ENCODE measurements at regions not wholly inside any gene's neighbourhood (a gene's known extent, or its start where the extent isn't known, plus 50 kb on each side); places are given as distances from the start of the nearest gene placed in this dataset.

DNA sequence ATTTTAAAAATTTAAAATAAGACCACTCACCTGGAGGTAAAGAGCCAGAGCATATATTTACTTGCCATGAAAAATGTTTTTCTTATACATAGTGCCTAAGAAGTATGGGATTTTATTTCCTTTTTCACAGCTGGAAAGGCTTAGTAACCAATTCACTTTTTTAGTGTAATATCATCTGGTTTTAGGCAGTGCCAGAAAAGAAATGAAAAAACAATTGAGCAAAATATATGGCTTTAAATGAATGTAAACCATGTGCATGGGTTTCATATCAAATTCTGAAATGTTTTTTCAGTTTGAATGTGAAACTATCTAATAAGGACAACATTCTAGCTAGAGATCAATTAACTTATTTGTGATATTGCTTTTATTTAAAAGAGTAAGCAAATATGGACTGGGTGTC, 672.4 kb upstream of the ADAMTS5 start:
- no peak overlapping the region for H3K4me3 ChIP-seq
- Mint-ChIP-seq H3K27me3 (ENCODE audit: insufficient read depth, low read depth, poor library complexity) (no peaks in the 10 kb centered on the region), H3K27ac (no peak overlapping the region), H3K36me3 (ENCODE audit: low read depth) (no peaks in the 10 kb centered on the region), H3K4me3 (no peak overlapping the region), H3K4me1 (no peaks in the 10 kb centered on the region), H3K9me3 (no peaks in the 10 kb centered on the region)
- ATAC-seq, result no peak
- no peak overlapping the region for H3K27ac ChIP-seq (ENCODE audit: low read depth)
- no peaks in the 10 kb centered on the region for H3K36me3 ChIP-seq (ENCODE audit: insufficient read depth)
- no peaks in the 10 kb centered on the region for H3K4me1 ChIP-seq (ENCODE audit: insufficient read depth)
- H2AFZ ChIP-seq, result no peak overlapping the region
- no peaks in the 10 kb centered on the region for H3F3A ChIP-seq (replicated peaks; ENCODE audit: low read depth)
- H3K9me2 ChIP-seq (ENCODE audit: insufficient read depth), result no peaks in the 10 kb centered on the region; the same call in 1 of the 2 replicates
- H4K20me1 ChIP-seq (replicated peaks; ENCODE audit: insufficient read depth), result no peaks in the 10 kb centered on the region
- TF ChIP-seq NANOG (IDR thresholded peaks at IDR 0.05; ENCODE audit: borderline replicate concordance) (no peak), ZNF331 (CRISPR knock-in tag; IDR thresholded peaks at IDR 0.05; ENCODE audit: low read depth) (no peak), CREB1 (CRISPR knock-in tag; IDR thresholded peaks at IDR 0.05; ENCODE audit: low read depth) (no peak), JUNB (IDR thresholded peaks at IDR 0.05; ENCODE audit: unreplicated experiment) (no peak), EZH2phosphoT487 (IDR thresholded peaks at IDR 0.05; ENCODE audit: unreplicated experiment) (no peak), STAT1 (IDR thresholded peaks at IDR 0.05; ENCODE audit: unreplicated experiment) (no peak)
- TF ChIP-seq, protein P1, sequence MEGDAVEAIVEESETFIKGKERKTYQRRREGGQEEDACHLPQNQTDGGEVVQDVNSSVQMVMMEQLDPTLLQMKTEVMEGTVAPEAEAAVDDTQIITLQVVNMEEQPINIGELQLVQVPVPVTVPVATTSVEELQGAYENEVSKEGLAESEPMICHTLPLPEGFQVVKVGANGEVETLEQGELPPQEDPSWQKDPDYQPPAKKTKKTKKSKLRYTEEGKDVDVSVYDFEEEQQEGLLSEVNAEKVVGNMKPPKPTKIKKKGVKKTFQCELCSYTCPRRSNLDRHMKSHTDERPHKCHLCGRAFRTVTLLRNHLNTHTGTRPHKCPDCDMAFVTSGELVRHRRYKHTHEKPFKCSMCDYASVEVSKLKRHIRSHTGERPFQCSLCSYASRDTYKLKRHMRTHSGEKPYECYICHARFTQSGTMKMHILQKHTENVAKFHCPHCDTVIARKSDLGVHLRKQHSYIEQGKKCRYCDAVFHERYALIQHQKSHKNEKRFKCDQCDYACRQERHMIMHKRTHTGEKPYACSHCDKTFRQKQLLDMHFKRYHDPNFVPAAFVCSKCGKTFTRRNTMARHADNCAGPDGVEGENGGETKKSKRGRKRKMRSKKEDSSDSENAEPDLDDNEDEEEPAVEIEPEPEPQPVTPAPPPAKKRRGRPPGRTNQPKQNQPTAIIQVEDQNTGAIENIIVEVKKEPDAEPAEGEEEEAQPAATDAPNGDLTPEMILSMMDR (conservative IDR thresholded peaks at IDR 0.05; ENCODE audit: low read depth in 2 of 2), result no peak
- TF ChIP-seq, protein P2, sequence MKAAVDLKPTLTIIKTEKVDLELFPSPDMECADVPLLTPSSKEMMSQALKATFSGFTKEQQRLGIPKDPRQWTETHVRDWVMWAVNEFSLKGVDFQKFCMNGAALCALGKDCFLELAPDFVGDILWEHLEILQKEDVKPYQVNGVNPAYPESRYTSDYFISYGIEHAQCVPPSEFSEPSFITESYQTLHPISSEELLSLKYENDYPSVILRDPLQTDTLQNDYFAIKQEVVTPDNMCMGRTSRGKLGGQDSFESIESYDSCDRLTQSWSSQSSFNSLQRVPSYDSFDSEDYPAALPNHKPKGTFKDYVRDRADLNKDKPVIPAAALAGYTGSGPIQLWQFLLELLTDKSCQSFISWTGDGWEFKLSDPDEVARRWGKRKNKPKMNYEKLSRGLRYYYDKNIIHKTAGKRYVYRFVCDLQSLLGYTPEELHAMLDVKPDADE (IDR thresholded peaks at IDR 0.05), result no peak
- TF ChIP-seq, protein P3, sequence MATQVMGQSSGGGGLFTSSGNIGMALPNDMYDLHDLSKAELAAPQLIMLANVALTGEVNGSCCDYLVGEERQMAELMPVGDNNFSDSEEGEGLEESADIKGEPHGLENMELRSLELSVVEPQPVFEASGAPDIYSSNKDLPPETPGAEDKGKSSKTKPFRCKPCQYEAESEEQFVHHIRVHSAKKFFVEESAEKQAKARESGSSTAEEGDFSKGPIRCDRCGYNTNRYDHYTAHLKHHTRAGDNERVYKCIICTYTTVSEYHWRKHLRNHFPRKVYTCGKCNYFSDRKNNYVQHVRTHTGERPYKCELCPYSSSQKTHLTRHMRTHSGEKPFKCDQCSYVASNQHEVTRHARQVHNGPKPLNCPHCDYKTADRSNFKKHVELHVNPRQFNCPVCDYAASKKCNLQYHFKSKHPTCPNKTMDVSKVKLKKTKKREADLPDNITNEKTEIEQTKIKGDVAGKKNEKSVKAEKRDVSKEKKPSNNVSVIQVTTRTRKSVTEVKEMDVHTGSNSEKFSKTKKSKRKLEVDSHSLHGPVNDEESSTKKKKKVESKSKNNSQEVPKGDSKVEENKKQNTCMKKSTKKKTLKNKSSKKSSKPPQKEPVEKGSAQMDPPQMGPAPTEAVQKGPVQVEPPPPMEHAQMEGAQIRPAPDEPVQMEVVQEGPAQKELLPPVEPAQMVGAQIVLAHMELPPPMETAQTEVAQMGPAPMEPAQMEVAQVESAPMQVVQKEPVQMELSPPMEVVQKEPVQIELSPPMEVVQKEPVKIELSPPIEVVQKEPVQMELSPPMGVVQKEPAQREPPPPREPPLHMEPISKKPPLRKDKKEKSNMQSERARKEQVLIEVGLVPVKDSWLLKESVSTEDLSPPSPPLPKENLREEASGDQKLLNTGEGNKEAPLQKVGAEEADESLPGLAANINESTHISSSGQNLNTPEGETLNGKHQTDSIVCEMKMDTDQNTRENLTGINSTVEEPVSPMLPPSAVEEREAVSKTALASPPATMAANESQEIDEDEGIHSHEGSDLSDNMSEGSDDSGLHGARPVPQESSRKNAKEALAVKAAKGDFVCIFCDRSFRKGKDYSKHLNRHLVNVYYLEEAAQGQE (IDR thresholded peaks at IDR 0.05; ENCODE audit: unreplicated experiment), result no peak
- DNase-seq (ENCODE audit: low spot score), result no peak
- no peak overlapping the region for H3K4me2 ChIP-seq
- no peaks in the 10 kb centered on the region for H3K27me3 ChIP-seq (ENCODE audit: insufficient read depth)
- no peaks in the 10 kb centered on the region for H3K79me2 ChIP-seq (replicated peaks; ENCODE audit: insufficient read depth)

DNA sequence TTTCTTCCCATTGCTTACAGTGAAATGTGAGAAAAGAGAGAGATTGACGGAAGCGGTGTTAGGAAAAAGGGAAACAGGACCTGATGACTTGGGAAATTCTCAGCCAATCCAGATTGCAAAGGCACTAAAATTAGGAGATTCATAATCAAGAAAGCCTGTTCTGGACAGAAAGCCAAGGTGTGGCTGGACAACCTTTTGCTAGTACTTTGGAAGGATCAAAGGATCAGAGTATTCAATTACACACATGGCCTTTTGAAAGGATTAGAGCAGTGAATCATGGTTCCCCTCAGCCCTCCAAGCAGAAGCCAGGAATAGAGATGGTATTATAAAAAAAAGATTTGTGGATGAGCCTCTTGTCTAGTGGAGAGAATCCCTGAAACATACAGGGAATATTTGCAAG, 669.8 kb upstream of the ADAMTS5 start:
- Histone ChIP-seq H3K36me3 (ENCODE audit: insufficient read depth) (no peaks in the 10 kb centered on the region), H3K4me1 (ENCODE audit: insufficient read depth) (no peaks in the 10 kb centered on the region), H3K79me2 (replicated peaks; ENCODE audit: insufficient read depth) (no peaks in the 10 kb centered on the region), H3K27me3 (ENCODE audit: insufficient read depth) (no peaks in the 10 kb centered on the region), H3K9me2 (ENCODE audit: insufficient read depth) (no peaks in the 10 kb centered on the region; the same call in 1 of the 2 replicates), H3F3A (replicated peaks; ENCODE audit: low read depth) (no peaks in the 10 kb centered on the region), H3K27ac (ENCODE audit: low read depth) (no peak overlapping the region), H4K20me1 (replicated peaks; ENCODE audit: insufficient read depth) (no peaks in the 10 kb centered on the region), H2AFZ (no peak overlapping the region), H3K4me2 (no peak overlapping the region), H3K4me3 (no peak overlapping the region)
- Mint-ChIP-seq H3K9me3 (no peaks in the 10 kb centered on the region; the same call in 1 of the 3 replicates), H3K4me3 (no peak overlapping the region), H3K27ac (no peak overlapping the region), H3K4me1 (no peaks in the 10 kb centered on the region), H3K27me3 (ENCODE audit: insufficient read depth, low read depth, poor library complexity) (no peaks in the 10 kb centered on the region), H3K36me3 (ENCODE audit: low read depth) (no peaks in the 10 kb centered on the region)
- no peak for ATAC-seq
- DNase-seq (ENCODE audit: low spot score), result no peak
- TF ChIP-seq NANOG (IDR thresholded peaks at IDR 0.05; ENCODE audit: borderline replicate concordance), result no peak
- no peak for TF ChIP-seq POLR2AphosphoS5 (IDR thresholded peaks at IDR 0.05; ENCODE audit: low read depth)
- TF ChIP-seq, protein P2 (IDR thresholded peaks at IDR 0.05), result no peak
- TF ChIP-seq JUNB (IDR thresholded peaks at IDR 0.05; ENCODE audit: unreplicated experiment), result no peak
- TF ChIP-seq ZNF114 (CRISPR knock-in tag; IDR thresholded peaks at IDR 0.05), result no peak

Data from GM23338 (cell line).